ENCODE measurements at regions not wholly inside any gene's neighbourhood (a gene's known extent, or its start where the extent isn't known, plus 50 kb on each side); places are given as distances from the start of the nearest gene placed in this dataset.

- H3K27me3 Mint-ChIP-seq (ENCODE audit: low read depth), result no peaks in the 10 kb centered on the region
- no peaks in the 10 kb centered on the region for H3K36me3 Mint-ChIP-seq (ENCODE audit: low read depth)
- no peaks in the 10 kb centered on the region for H3K4me1 Mint-ChIP-seq
- no peak overlapping the region for H3K4me3 Mint-ChIP-seq
- no peak overlapping the region for H3K27ac Mint-ChIP-seq (ENCODE audit: unreplicated experiment)
- peaks cover 5% of the 10 kb centered on the region for H3K9me3 Mint-ChIP-seq
- TF ChIP-seq CTCF (conservative IDR thresholded peaks at IDR 0.05), result no peak
- no peak for DNase-seq (ENCODE audit: low read depth, low spot score)
These were observed 176.8 kb downstream of the KCNS3 start for GRCh38 chr2:18055290-18055689.

GRCh38 chr2:18050001-18050400, 171.5 kb downstream of the KCNS3 start:
- Mint-ChIP-seq H3K9me3 (peaks cover 12% of the 10 kb centered on the region), H3K4me1 (no peaks in the 10 kb centered on the region), H3K4me3 (no peak overlapping the region), H3K36me3 (ENCODE audit: low read depth) (peaks cover 3% of the 10 kb centered on the region), H3K27ac (ENCODE audit: unreplicated experiment) (no peak overlapping the region), H3K27me3 (ENCODE audit: low read depth) (no peaks in the 10 kb centered on the region)
- no peak for DNase-seq (ENCODE audit: low read depth, low spot score)
- no peak for TF ChIP-seq CTCF (conservative IDR thresholded peaks at IDR 0.05)

- Mint-ChIP-seq H3K9me3 (peaks cover 11% of the 10 kb centered on the region), H3K36me3 (ENCODE audit: low read depth) (peaks cover 3% of the 10 kb centered on the region)
These were observed 170.9 kb downstream of the KCNS3 start for GRCh38 chr2:18049325-18049724.

GRCh38 chr2:18047896-18048657, 169.6 kb downstream of the KCNS3 start:
- no peaks in the 10 kb centered on the region for H3K4me1 Mint-ChIP-seq
- peaks cover 10% of the 10 kb centered on the region for H3K9me3 Mint-ChIP-seq
- H3K36me3 Mint-ChIP-seq (ENCODE audit: low read depth), result peaks cover 3% of the 10 kb centered on the region
- no peak for TF ChIP-seq CTCF (conservative IDR thresholded peaks at IDR 0.05)
- no peak overlapping the region for H3K27ac Mint-ChIP-seq (ENCODE audit: unreplicated experiment)
- DNase-seq (ENCODE audit: low read depth, low spot score), result no peak
- no peak overlapping the region for H3K4me3 Mint-ChIP-seq
- no peaks in the 10 kb centered on the region for H3K27me3 Mint-ChIP-seq (ENCODE audit: low read depth)

More at GRCh38 chr2:18049325-18049724, 170.9 kb downstream of the KCNS3 start:
- no peaks in the 10 kb centered on the region for H3K4me1 Mint-ChIP-seq
- H3K27me3 Mint-ChIP-seq (ENCODE audit: low read depth), result no peaks in the 10 kb centered on the region
- no peak overlapping the region for H3K4me3 Mint-ChIP-seq
- no peak for DNase-seq (ENCODE audit: low read depth, low spot score)
- no peak for TF ChIP-seq CTCF (conservative IDR thresholded peaks at IDR 0.05)
- no peak overlapping the region for H3K27ac Mint-ChIP-seq (ENCODE audit: unreplicated experiment)

- Mint-ChIP-seq H3K9me3 (peaks cover 10% of the 10 kb centered on the region), H3K27me3 (ENCODE audit: low read depth) (peaks cover 4% of the 10 kb centered on the region), H3K4me1 (no peaks in the 10 kb centered on the region), H3K27ac (ENCODE audit: unreplicated experiment) (no peak overlapping the region), H3K36me3 (ENCODE audit: low read depth) (peaks cover 3% of the 10 kb centered on the region), H3K4me3 (no peak overlapping the region)
- DNase-seq (ENCODE audit: low read depth, low spot score), result no peak
- no peak for TF ChIP-seq CTCF (conservative IDR thresholded peaks at IDR 0.05)
These were observed 168.7 kb downstream of the KCNS3 start for GRCh38 chr2:18047213-18047611.

All from neural crest cell (in vitro differentiated cells).